IMR-90 (cell line): ENCODE measurements at regions not wholly inside any gene's neighbourhood (a gene's known extent, or its start where the extent isn't known, plus 50 kb on each side); places are given as distances from the start of the nearest gene placed in this dataset.

ENCODE experiments used
- ATAC-seq: fragments of 200-7000 bp; cut with Tn5 transposase; 2 replicates; pipeline ENCODE4 v1.9.1; 2020; ENCODE audit warnings: low read depth, mild to moderate bottlenecking, moderate library complexity
- BruUV-seq: library from RNA; stranded (reverse); fragments of 400-500 nt; replicated peaks from 2 replicates; lab custom pipeline; 2021; lab: Mats Ljungman, UMichigan
- CTCF ChIA-PET: fragments of 300-600 bp; formaldehyde crosslinking; extraction: SDS; loops from one replicate; lab custom pipeline; 2021; ENCODE audit warnings: antibody characterized with exemption; lab: Yijun Ruan, JAX
- POLR2A ChIA-PET: fragments of 300-600 bp; sonication (Branson Sonifier 250); formaldehyde crosslinking; loops from one replicate; lab custom pipeline; 2022; ENCODE audit warnings: antibody characterized with exemption; ENCODE audit not compliant: unreplicated experiment; lab: Charles Lee
- DNase-seq: peaks from one replicate; pipeline ENCODE4 v3.0.0; 2013
- H2AFZ ChIP-seq: replicated peaks from 2 replicates; pipeline ENCODE3; 2013; ENCODE audit warnings: low read length, mild to moderate bottlenecking; ENCODE audit not compliant: poor library complexity
- H2AK5ac ChIP-seq: 2 replicates; pipeline ENCODE4 v1.6.1; 2013; ENCODE audit warnings: low read depth, low read length, inconsistent platforms
- H2AK9ac ChIP-seq: replicated peaks from 2 replicates; pipeline ENCODE3; 2013; ENCODE audit warnings: mild to moderate bottlenecking, low read depth, low read length, moderate library complexity; ENCODE audit not compliant: poor library complexity
- H2BK120ac ChIP-seq: 2 replicates; pipeline ENCODE4 v1.6.1; 2013; ENCODE audit warnings: low read depth, low read length, inconsistent platforms
- H2BK15ac ChIP-seq: 3 replicates; pipeline ENCODE4 v1.6.1; 2013; ENCODE audit warnings: low read depth, low read length, inconsistent platforms
- H2BK20ac ChIP-seq: 2 replicates; pipeline ENCODE4 v1.6.1; 2013; ENCODE audit warnings: low read depth, mild to moderate bottlenecking, inconsistent platforms, low read length, moderate library complexity
- H2BK5ac ChIP-seq: 2 replicates; pipeline ENCODE4 v1.6.1; 2013; ENCODE audit warnings: mild to moderate bottlenecking, low read depth, low read length, inconsistent platforms; ENCODE audit not compliant: poor library complexity, severe bottlenecking
- H3K14ac ChIP-seq: replicated peaks from 2 replicates; pipeline ENCODE4 v1.6.1; 2013; ENCODE audit warnings: low read depth, low read length, inconsistent platforms
- H3K18ac ChIP-seq: 2 replicates; pipeline ENCODE4 v1.6.1; 2013; ENCODE audit warnings: low read depth, low read length, control low read depth
- H3K23ac ChIP-seq: 2 replicates; pipeline ENCODE4 v1.6.1; 2013; ENCODE audit warnings: low read depth, low read length, inconsistent platforms
- H3K27ac ChIP-seq: 2 replicates; pipeline ENCODE4 v1.5.1; 2013; ENCODE audit warnings: mild to moderate bottlenecking, control low read depth, low read length; ENCODE audit not compliant: insufficient read depth
- H3K27me3 ChIP-seq: 2 replicates; pipeline ENCODE4 v1.6.1; 2013; ENCODE audit warnings: low read length; ENCODE audit not compliant: control insufficient read depth, insufficient read depth
- H3K36me3 ChIP-seq: 2 replicates; pipeline ENCODE4 v1.6.1; 2013; ENCODE audit warnings: low read length, mixed read lengths; ENCODE audit not compliant: control insufficient read depth, insufficient read depth
- H3K4ac ChIP-seq: 2 replicates; pipeline ENCODE4 v1.6.1; 2013; ENCODE audit warnings: low read depth, low read length, inconsistent platforms
- H3K4me1 ChIP-seq: 2 replicates; pipeline ENCODE4 v1.6.1; 2013; ENCODE audit warnings: low read length, mixed read lengths; ENCODE audit not compliant: control insufficient read depth, insufficient read depth
- H3K4me2 ChIP-seq: 2 replicates; pipeline ENCODE4 v1.6.1; 2013; ENCODE audit warnings: low read depth, mild to moderate bottlenecking, control low read depth, low read length, moderate library complexity
- H3K4me3 ChIP-seq: 2 replicates; pipeline ENCODE4 v1.5.1; 2013; ENCODE audit warnings: low read depth, mild to moderate bottlenecking, control low read depth, low read length, moderate library complexity; ENCODE audit not compliant: insufficient read depth
- H3K56ac ChIP-seq: 2 replicates; pipeline ENCODE4 v1.6.1; 2013; ENCODE audit warnings: low read length, inconsistent platforms; ENCODE audit not compliant: insufficient read depth; ENCODE audit errors: extremely low read depth
- H3K79me1 ChIP-seq, 2 experiments: 2 replicates each; pipeline ENCODE4 v1.6.1; 2013; ENCODE audit warnings: low read length in 2 of 2, inconsistent platforms in 1 of 2, low read depth in 1 of 2
- H3K9ac ChIP-seq: 2 replicates; pipeline ENCODE4 v1.6.1; 2013; ENCODE audit warnings: low read depth, low read length, control low read depth
- H3K9me1 ChIP-seq: 2 replicates; pipeline ENCODE4 v1.6.1; 2013; ENCODE audit warnings: low read length, inconsistent platforms; ENCODE audit not compliant: insufficient read depth
- H3K9me3 ChIP-seq: 2 replicates; pipeline ENCODE4 v1.6.1; 2013; ENCODE audit warnings: low read length; ENCODE audit not compliant: control insufficient read depth, insufficient read depth
- H4K20me1 ChIP-seq: 2 replicates; pipeline ENCODE4 v1.6.1; 2013; ENCODE audit warnings: low read length, inconsistent platforms; ENCODE audit not compliant: insufficient read depth
- H4K5ac ChIP-seq: 2 replicates; pipeline ENCODE4 v1.6.1; 2013; ENCODE audit warnings: mild to moderate bottlenecking, low read depth, low read length, control low read depth
- H4K8ac ChIP-seq, 2 experiments: 2 replicates each; pipeline ENCODE4 v1.6.1; 2013; ENCODE audit warnings: low read depth in 2 of 2, low read length in 2 of 2, control low read depth in 1 of 2, inconsistent platforms in 1 of 2
- H4K91ac ChIP-seq: 2 replicates; pipeline ENCODE4 v1.6.1; 2013; ENCODE audit warnings: low read depth, low read length, inconsistent platforms; ENCODE audit not compliant: insufficient read depth
- BHLHE40 ChIP-seq: fragments of 150-350 bp; IDR thresholded peaks from 2 replicates; pipeline ENCODE4 v1.6.1; 2016; ENCODE audit warnings: mild to moderate bottlenecking, low read depth, low read length
- CEBPB ChIP-seq: IDR thresholded peaks from 2 replicates; pipeline ENCODE4 v1.6.1; 2012; ENCODE audit warnings: low read depth, low read length, improper control_type of control experiment
- CHD1 ChIP-seq: IDR thresholded peaks from 2 replicates; pipeline ENCODE4 v1.6.1; 2012; ENCODE audit warnings: low read depth, low read length, improper control_type of control experiment
- FOS ChIP-seq: fragments of 150-350 bp; IDR thresholded peaks from 2 replicates; pipeline ENCODE4 v1.6.1; 2016; ENCODE audit warnings: low read depth, low read length
- MAFK ChIP-seq: IDR thresholded peaks from 2 replicates; pipeline ENCODE4 v1.6.1; 2012; ENCODE audit warnings: low read depth, low read length, improper control_type of control experiment
- MAZ ChIP-seq: IDR thresholded peaks from 2 replicates; pipeline ENCODE4 v1.6.1; 2012; ENCODE audit warnings: low read depth, mild to moderate bottlenecking, low read length, improper control_type of control experiment, moderate library complexity, borderline replicate concordance
- MXI1 ChIP-seq: IDR thresholded peaks from 2 replicates; pipeline ENCODE4 v1.6.1; 2012; ENCODE audit warnings: low read depth, mild to moderate bottlenecking, low read length, moderate library complexity, borderline replicate concordance
- NFE2L2 ChIP-seq: fragments of 150-350 bp; IDR thresholded peaks from 2 replicates; pipeline ENCODE4 v1.6.1; 2016; ENCODE audit warnings: low read depth, mild to moderate bottlenecking, low read length
- POLR2A ChIP-seq: IDR thresholded peaks from 2 replicates; pipeline ENCODE4 v1.6.1; 2012; ENCODE audit warnings: mild to moderate bottlenecking, low read depth, low read length
- RAD21 ChIP-seq: IDR thresholded peaks from 2 replicates; pipeline ENCODE4 v1.6.1; 2012; ENCODE audit warnings: low read length, improper control_type of control experiment
- RCOR1 ChIP-seq: IDR thresholded peaks from 2 replicates; pipeline ENCODE4 v1.6.1; 2012; ENCODE audit warnings: mild to moderate bottlenecking, low read length, improper control_type of control experiment; ENCODE audit not compliant: insufficient replicate concordance
- RFX5 ChIP-seq: IDR thresholded peaks from 2 replicates; pipeline ENCODE4 v1.8.0; 2012; ENCODE audit warnings: low read depth, mild to moderate bottlenecking, low read length, moderate library complexity
- SMC3 ChIP-seq: fragments of 150-350 bp; IDR thresholded peaks from 2 replicates; pipeline ENCODE4 v1.6.1; 2016; ENCODE audit warnings: low read depth, mild to moderate bottlenecking, antibody characterized with exemption, low read length, moderate library complexity
- WGBS, 2 experiments: methylation state at CpG; one replicate each; pipeline versions ENCODE4 v1.1.5 to v1.1.7; 2013; ENCODE audit warnings: missing lambda C conversion rate in 2 of 2; ENCODE audit not compliant: insufficient read length in 1 of 2; ENCODE audit errors: extremely low coverage in 2 of 2; 5-methylcytosine and 5-hydroxymethylcytosine counted together
- dilution Hi-C: fragments of 300-500 bp; cut with HindIII; formaldehyde crosslinking; loops from one replicate; pipeline ENCODE4 v1.14.3; 2018; ENCODE audit warnings: low sequenced_read_pairs; ENCODE audit not compliant: unreplicated experiment
- in situ Hi-C: fragments of 300-500 bp; cut with MboI; formaldehyde crosslinking; loops from 3 replicates; pipeline ENCODE4 v1.14.3; 2019; ENCODE audit warnings: low sequenced_read_pairs, inconsistent platforms, mixed read lengths
- intact Hi-C: fragments of 100-400 bp; cut with micrococcal nuclease; formaldehyde crosslinking; loops from 2 replicates; pipeline ENCODE4 v1.10.0; 2022
- TF ChIP-seq, protein P1 (sequence below): conservative IDR thresholded peaks from 2 replicates; pipeline ENCODE4 v1.5.1; 2012; ENCODE audit warnings: mild to moderate bottlenecking, low read depth, low read length, improper control_type of control experiment
- TF ChIP-seq, protein P2 (sequence below): fragments of 150-350 bp; IDR thresholded peaks from 2 replicates; pipeline ENCODE4 v1.6.1; 2017; ENCODE audit warnings: mild to moderate bottlenecking, antibody characterized with exemption, low read length, low read depth
- TF ChIP-seq, protein P3 (sequence below): fragments of 150-350 bp; IDR thresholded peaks from 2 replicates; pipeline ENCODE4 v1.6.1; 2016; ENCODE audit warnings: low read depth, mild to moderate bottlenecking, low read length, moderate library complexity, borderline replicate concordance

DNA sequence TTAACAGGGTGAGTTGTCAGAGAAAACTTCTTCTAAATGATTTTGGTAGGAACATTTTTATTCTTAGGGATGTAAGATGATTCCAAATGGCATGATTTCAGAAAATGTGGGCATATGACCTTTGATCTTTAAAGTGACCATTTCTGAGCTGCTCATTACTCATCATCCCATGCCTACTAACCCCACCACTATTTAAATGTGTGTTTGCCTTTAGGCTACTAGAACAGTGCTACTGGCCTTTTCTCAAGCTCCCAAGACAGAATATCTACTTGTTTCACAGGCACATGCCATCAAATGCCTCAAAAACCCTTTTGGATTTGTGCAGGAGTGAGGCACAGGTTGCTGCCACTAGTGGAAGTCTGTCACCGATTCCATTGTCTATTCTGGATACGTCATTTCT is 428.2 kb downstream of the ADAM29 start:
- CTCF ChIA-PET = no interaction called here
- DNase-seq = no peak

More for the DNA sequence above, 428.2 kb downstream of the ADAM29 start:
- no peak overlapping the region for H4K8ac ChIP-seq
- no peak overlapping the region for H2BK20ac ChIP-seq
- H2BK15ac ChIP-seq = no peak overlapping the region
- H3K4me3 ChIP-seq = no peak overlapping the region
- H3K56ac ChIP-seq = no peak overlapping the region
- TF ChIP-seq, protein P1, sequence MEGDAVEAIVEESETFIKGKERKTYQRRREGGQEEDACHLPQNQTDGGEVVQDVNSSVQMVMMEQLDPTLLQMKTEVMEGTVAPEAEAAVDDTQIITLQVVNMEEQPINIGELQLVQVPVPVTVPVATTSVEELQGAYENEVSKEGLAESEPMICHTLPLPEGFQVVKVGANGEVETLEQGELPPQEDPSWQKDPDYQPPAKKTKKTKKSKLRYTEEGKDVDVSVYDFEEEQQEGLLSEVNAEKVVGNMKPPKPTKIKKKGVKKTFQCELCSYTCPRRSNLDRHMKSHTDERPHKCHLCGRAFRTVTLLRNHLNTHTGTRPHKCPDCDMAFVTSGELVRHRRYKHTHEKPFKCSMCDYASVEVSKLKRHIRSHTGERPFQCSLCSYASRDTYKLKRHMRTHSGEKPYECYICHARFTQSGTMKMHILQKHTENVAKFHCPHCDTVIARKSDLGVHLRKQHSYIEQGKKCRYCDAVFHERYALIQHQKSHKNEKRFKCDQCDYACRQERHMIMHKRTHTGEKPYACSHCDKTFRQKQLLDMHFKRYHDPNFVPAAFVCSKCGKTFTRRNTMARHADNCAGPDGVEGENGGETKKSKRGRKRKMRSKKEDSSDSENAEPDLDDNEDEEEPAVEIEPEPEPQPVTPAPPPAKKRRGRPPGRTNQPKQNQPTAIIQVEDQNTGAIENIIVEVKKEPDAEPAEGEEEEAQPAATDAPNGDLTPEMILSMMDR = no peak
- TF ChIP-seq NFE2L2 = no peak
- TF ChIP-seq CHD1 = no peak
- no peak for TF ChIP-seq RCOR1
- no peak for TF ChIP-seq BHLHE40
- TF ChIP-seq FOS = no peak
- no peak for TF ChIP-seq MXI1
- TF ChIP-seq MAFK = no peak
- TF ChIP-seq, protein P2, sequence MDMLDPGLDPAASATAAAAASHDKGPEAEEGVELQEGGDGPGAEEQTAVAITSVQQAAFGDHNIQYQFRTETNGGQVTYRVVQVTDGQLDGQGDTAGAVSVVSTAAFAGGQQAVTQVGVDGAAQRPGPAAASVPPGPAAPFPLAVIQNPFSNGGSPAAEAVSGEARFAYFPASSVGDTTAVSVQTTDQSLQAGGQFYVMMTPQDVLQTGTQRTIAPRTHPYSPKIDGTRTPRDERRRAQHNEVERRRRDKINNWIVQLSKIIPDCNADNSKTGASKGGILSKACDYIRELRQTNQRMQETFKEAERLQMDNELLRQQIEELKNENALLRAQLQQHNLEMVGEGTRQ = no peak
- TF ChIP-seq, protein P3, sequence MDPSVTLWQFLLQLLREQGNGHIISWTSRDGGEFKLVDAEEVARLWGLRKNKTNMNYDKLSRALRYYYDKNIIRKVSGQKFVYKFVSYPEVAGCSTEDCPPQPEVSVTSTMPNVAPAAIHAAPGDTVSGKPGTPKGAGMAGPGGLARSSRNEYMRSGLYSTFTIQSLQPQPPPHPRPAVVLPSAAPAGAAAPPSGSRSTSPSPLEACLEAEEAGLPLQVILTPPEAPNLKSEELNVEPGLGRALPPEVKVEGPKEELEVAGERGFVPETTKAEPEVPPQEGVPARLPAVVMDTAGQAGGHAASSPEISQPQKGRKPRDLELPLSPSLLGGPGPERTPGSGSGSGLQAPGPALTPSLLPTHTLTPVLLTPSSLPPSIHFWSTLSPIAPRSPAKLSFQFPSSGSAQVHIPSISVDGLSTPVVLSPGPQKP = no peak
- TF ChIP-seq SMC3 = no peak
- no peak for TF ChIP-seq RFX5
- no peak for TF ChIP-seq POLR2A
- TF ChIP-seq CEBPB = no peak
- no peak for TF ChIP-seq MAZ
- TF ChIP-seq RAD21 = no peak
- in situ Hi-C loops (no loop called here), dilution Hi-C loops (no loop called here), intact Hi-C loops (no loop called here)
- H3K27me3 ChIP-seq = no peaks in the 10 kb centered on the region
- no TSS peak for BruUV-seq
- POLR2A ChIA-PET = no interaction called here
- no peaks in the 10 kb centered on the region for H3K4me1 ChIP-seq
- no peak overlapping the region for H3K4me2 ChIP-seq
- H3K9me1 ChIP-seq = no peaks in the 10 kb centered on the region
- H3K23ac ChIP-seq = no peak overlapping the region
- WGBS, 2 experiments = no CpG with 5 or more reads among the region's 2 CpGs
- no peak overlapping the region for H2AK5ac ChIP-seq
- no peak overlapping the region for H2BK120ac ChIP-seq
- H3K79me1 ChIP-seq = no peaks in the 10 kb centered on the region
- H2AFZ ChIP-seq = no peak overlapping the region
- H4K5ac ChIP-seq = no peak overlapping the region
- H3K36me3 ChIP-seq = no peaks in the 10 kb centered on the region
- peaks cover 8% of the 10 kb centered on the region for H3K9me3 ChIP-seq
- H4K91ac ChIP-seq = no peak overlapping the region
- no peak for ATAC-seq
- H3K14ac ChIP-seq = no peak overlapping the region
- no peak overlapping the region for H3K27ac ChIP-seq
- no peak overlapping the region for H2BK5ac ChIP-seq
- H4K20me1 ChIP-seq = no peaks in the 10 kb centered on the region
- H3K9ac ChIP-seq = no peak overlapping the region
- no peak overlapping the region for H3K18ac ChIP-seq
- H2AK9ac ChIP-seq = no peak overlapping the region
- no peak overlapping the region for H3K4ac ChIP-seq
